KMS-11 (cell line): ENCODE measurements at regions not wholly inside any gene's neighbourhood (a gene's known extent, or its start where the extent isn't known, plus 50 kb on each side); places are given as distances from the start of the nearest gene placed in this dataset.

ENCODE experiments used
- H2AFZ ChIP-seq: fragments of 200-600 bp; sonication (generic); 2 replicates; pipeline ENCODE4 v1.6.1; 2016; ENCODE audit warnings: antibody characterized with exemption, mixed run types, low read depth
- H3K27ac ChIP-seq: fragments of 200-600 bp; sonication (generic); 2 replicates; pipeline ENCODE4 v1.6.1; 2016; ENCODE audit warnings: mild to moderate bottlenecking, mixed run types
- H3K27me3 ChIP-seq: fragments of 200-600 bp; sonication (generic); 2 replicates; pipeline ENCODE4 v1.6.1; 2017; ENCODE audit warnings: mild to moderate bottlenecking, low read depth, mixed run types, moderate library complexity; ENCODE audit not compliant: insufficient read depth
- H3K36me3 ChIP-seq: fragments of 200-600 bp; sonication (generic); 2 replicates; pipeline ENCODE4 v1.6.1; 2017; ENCODE audit warnings: mild to moderate bottlenecking, mixed run types; ENCODE audit not compliant: insufficient read depth
- H3K4me1 ChIP-seq: fragments of 200-600 bp; sonication (generic); 2 replicates; pipeline ENCODE4 v1.6.1; 2016; ENCODE audit warnings: mild to moderate bottlenecking, low read depth, mixed run types; ENCODE audit not compliant: poor library complexity, severe bottlenecking
- H3K4me2 ChIP-seq: fragments of 200-600 bp; sonication (generic); 2 replicates; pipeline ENCODE4 v1.7.0; 2016; ENCODE audit warnings: mild to moderate bottlenecking, mixed run types
- H3K4me3 ChIP-seq: fragments of 200-600 bp; sonication (generic); IDR thresholded peaks from 2 replicates; pipeline ENCODE4 v1.6.1; 2017; ENCODE audit warnings: low read depth, low read length, mixed read lengths; ENCODE audit not compliant: insufficient read depth
- H3K79me2 ChIP-seq: fragments of 200-600 bp; sonication (generic); 2 replicates; pipeline ENCODE4 v1.6.1; 2016; ENCODE audit warnings: low read depth, mixed run types; ENCODE audit not compliant: insufficient read depth
- H3K9ac ChIP-seq: fragments of 200-600 bp; sonication (generic); 2 replicates; pipeline ENCODE4 v1.6.1; 2016; ENCODE audit warnings: mild to moderate bottlenecking, mixed run types
- H4K20me1 ChIP-seq: fragments of 200-600 bp; sonication (generic); 2 replicates; pipeline ENCODE4 v1.6.1; 2016; ENCODE audit warnings: mild to moderate bottlenecking, mixed run types; ENCODE audit not compliant: insufficient read depth
- TF ChIP-seq, protein P1 (sequence below): fragments of 200-600 bp; sonication (generic); conservative IDR thresholded peaks from 2 replicates; pipeline ENCODE4 v1.6.1; 2017; ENCODE audit warnings: low read depth, mild to moderate bottlenecking, antibody characterized with exemption, low read length, moderate library complexity, mixed read lengths

DNA sequence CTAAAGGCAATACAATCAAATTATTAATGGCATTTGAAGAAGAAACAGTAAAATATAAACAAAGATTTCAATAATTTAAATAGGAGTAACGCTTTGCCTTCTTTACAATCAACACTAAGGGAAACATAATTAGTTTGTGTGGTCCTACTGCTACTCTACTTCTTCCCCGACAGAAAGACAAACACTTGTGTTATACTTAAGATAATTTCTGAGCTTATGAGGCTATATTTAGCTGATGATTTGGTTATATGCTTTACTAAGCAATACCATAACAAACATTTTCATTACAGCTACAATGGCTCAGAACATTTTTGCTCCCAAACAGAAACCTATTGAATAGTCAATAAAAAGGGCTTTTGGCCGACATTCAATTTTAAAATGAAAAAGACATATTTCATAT, 1217.2 kb upstream of the GJE1 start:
- H3K4me1 ChIP-seq: no peaks in the 10 kb centered on the region
- H3K4me3 ChIP-seq: no peak overlapping the region
- no peaks in the 10 kb centered on the region for H3K36me3 ChIP-seq
- TF ChIP-seq, protein P1, sequence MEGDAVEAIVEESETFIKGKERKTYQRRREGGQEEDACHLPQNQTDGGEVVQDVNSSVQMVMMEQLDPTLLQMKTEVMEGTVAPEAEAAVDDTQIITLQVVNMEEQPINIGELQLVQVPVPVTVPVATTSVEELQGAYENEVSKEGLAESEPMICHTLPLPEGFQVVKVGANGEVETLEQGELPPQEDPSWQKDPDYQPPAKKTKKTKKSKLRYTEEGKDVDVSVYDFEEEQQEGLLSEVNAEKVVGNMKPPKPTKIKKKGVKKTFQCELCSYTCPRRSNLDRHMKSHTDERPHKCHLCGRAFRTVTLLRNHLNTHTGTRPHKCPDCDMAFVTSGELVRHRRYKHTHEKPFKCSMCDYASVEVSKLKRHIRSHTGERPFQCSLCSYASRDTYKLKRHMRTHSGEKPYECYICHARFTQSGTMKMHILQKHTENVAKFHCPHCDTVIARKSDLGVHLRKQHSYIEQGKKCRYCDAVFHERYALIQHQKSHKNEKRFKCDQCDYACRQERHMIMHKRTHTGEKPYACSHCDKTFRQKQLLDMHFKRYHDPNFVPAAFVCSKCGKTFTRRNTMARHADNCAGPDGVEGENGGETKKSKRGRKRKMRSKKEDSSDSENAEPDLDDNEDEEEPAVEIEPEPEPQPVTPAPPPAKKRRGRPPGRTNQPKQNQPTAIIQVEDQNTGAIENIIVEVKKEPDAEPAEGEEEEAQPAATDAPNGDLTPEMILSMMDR: no peak
- H3K27me3 ChIP-seq: no peaks in the 10 kb centered on the region
- no peak overlapping the region for H2AFZ ChIP-seq
- H3K27ac ChIP-seq: no peak overlapping the region
- no peaks in the 10 kb centered on the region for H3K79me2 ChIP-seq
- no peak overlapping the region for H3K9ac ChIP-seq
- no peaks in the 10 kb centered on the region for H4K20me1 ChIP-seq
- H3K4me2 ChIP-seq: no peak overlapping the region

DNA sequence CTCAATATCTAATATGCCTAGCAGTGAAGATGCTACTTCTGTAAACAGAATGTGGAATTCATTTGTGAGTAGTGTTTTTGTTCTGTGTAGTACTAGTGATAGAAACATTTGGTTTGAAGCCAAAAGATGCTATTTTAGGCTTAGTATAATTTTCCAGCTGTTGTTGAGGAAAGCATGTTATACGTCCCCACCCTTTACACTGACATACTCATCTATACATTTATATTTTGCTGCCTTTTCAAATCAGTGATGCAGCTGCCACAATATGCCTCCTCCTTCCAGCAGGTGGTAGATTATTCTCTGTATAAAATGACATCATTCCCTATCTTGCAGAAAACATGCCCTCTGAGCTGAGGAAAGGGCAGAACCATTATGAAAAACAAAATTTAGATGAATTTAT, 1217.6 kb upstream of the GJE1 start:
- Histone ChIP-seq H3K9ac (no peak overlapping the region), H2AFZ (no peak overlapping the region), H3K4me3 (no peak overlapping the region), H3K79me2 (no peaks in the 10 kb centered on the region), H3K4me1 (no peaks in the 10 kb centered on the region), H3K27me3 (no peaks in the 10 kb centered on the region), H3K27ac (no peak overlapping the region), H3K4me2 (no peak overlapping the region), H4K20me1 (no peaks in the 10 kb centered on the region), H3K36me3 (no peaks in the 10 kb centered on the region)
- TF ChIP-seq, protein P1: no peak

DNA sequence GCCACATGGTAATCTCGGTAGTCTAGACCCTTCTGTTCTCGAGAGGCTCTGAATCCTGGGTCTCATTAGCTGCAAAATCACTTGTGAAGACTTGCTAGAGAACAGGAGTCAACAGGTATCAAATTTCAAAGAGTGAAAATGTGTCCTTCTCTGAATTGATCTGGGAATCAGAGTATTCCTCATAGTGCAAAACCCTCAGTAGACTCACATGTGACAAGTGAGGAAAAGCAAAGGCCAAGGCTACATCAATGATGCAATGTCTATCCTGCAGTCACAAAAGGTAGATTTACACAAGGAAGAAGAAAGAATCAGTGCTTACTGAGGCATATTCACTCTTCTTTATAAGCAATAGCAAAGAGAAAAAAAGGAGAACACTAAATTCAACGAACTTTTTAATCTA, 1220.0 kb upstream of the GJE1 start:
- no peak overlapping the region for H3K4me3 ChIP-seq
- H3K9ac ChIP-seq: no peak overlapping the region
- H3K27ac ChIP-seq: no peak overlapping the region
- H3K27me3 ChIP-seq: no peaks in the 10 kb centered on the region
- no peaks in the 10 kb centered on the region for H3K79me2 ChIP-seq
- no peaks in the 10 kb centered on the region for H3K36me3 ChIP-seq
- TF ChIP-seq, protein P1: no peak
- no peak overlapping the region for H2AFZ ChIP-seq
- no peaks in the 10 kb centered on the region for H4K20me1 ChIP-seq
- H3K4me1 ChIP-seq: no peaks in the 10 kb centered on the region
- no peak overlapping the region for H3K4me2 ChIP-seq

DNA sequence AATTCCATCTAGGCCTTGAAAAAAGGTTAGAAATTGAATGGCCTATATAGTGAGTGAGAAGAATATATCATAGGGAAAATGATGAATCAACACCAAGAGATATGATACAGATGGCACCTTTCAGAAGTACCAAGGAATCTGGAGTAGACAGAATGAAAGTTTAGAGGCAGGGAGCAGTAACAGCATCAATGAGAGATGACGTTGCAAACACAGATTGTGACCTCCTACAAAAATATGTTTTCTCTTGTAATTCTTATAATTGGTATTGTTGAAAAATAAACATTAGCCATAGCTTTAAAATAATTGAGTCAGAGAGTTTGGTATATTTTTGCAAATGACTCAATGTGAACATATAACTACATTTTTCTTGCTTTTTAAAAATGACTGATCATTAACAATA, 1223.1 kb upstream of the GJE1 start:
- no peak overlapping the region for H3K27ac ChIP-seq
- no peak overlapping the region for H3K4me2 ChIP-seq
- H3K79me2 ChIP-seq: no peaks in the 10 kb centered on the region
- H3K9ac ChIP-seq: no peak overlapping the region
- no peaks in the 10 kb centered on the region for H3K4me1 ChIP-seq
- no peaks in the 10 kb centered on the region for H3K27me3 ChIP-seq
- no peak overlapping the region for H2AFZ ChIP-seq
- H4K20me1 ChIP-seq: no peaks in the 10 kb centered on the region
- TF ChIP-seq, protein P1: no peak
- H3K36me3 ChIP-seq: no peaks in the 10 kb centered on the region
- H3K4me3 ChIP-seq: no peak overlapping the region

DNA sequence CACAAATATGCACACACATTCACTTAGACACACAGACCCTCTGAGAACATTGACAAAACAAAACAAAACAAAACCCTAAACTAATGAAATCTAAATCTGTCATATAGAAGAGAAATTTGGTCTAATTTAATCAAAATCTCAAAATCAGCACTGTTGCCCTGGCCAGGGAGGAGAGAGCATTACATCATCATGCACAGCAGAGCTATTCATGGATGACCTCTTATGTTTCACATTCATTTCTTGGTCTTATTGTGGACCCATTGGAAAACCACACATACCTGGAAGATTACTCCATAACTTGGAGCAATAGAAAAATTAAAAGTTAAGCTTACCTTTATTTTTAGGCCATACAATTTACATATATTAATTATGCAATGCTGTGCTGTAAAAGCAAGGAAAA, 1223.6 kb upstream of the GJE1 start:
- H3K27me3 ChIP-seq: no peaks in the 10 kb centered on the region
- H4K20me1 ChIP-seq: no peaks in the 10 kb centered on the region
- no peak overlapping the region for H3K4me3 ChIP-seq
- TF ChIP-seq, protein P1: no peak
- no peaks in the 10 kb centered on the region for H3K36me3 ChIP-seq
- no peak overlapping the region for H3K27ac ChIP-seq
- no peak overlapping the region for H3K4me2 ChIP-seq
- H3K4me1 ChIP-seq: no peaks in the 10 kb centered on the region
- H3K9ac ChIP-seq: no peak overlapping the region
- no peak overlapping the region for H2AFZ ChIP-seq
- no peaks in the 10 kb centered on the region for H3K79me2 ChIP-seq
